GM12801 (cell line): ENCODE measurements at regions not wholly inside any gene's neighbourhood (a gene's known extent, or its start where the extent isn't known, plus 50 kb on each side); places are given as distances from the start of the nearest gene placed in this dataset.

Experiments used
- TF ChIP-seq, protein P1 (sequence below): IDR thresholded peaks from one replicate; pipeline ENCODE4 v1.5.1; 2011; ENCODE audit warnings: control low read depth; ENCODE audit not compliant: insufficient read length; ENCODE audit errors: extremely low read depth

GRCh38 chr1:5578690-5579089 is 413.5 kb downstream of the NPHP4 start:
- TF ChIP-seq, protein P1, sequence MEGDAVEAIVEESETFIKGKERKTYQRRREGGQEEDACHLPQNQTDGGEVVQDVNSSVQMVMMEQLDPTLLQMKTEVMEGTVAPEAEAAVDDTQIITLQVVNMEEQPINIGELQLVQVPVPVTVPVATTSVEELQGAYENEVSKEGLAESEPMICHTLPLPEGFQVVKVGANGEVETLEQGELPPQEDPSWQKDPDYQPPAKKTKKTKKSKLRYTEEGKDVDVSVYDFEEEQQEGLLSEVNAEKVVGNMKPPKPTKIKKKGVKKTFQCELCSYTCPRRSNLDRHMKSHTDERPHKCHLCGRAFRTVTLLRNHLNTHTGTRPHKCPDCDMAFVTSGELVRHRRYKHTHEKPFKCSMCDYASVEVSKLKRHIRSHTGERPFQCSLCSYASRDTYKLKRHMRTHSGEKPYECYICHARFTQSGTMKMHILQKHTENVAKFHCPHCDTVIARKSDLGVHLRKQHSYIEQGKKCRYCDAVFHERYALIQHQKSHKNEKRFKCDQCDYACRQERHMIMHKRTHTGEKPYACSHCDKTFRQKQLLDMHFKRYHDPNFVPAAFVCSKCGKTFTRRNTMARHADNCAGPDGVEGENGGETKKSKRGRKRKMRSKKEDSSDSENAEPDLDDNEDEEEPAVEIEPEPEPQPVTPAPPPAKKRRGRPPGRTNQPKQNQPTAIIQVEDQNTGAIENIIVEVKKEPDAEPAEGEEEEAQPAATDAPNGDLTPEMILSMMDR = no peak

GRCh38 chr1:5577255-5578040 is 414.8 kb downstream of the NPHP4 start:
- TF ChIP-seq, protein P1 = no peak

DNA sequence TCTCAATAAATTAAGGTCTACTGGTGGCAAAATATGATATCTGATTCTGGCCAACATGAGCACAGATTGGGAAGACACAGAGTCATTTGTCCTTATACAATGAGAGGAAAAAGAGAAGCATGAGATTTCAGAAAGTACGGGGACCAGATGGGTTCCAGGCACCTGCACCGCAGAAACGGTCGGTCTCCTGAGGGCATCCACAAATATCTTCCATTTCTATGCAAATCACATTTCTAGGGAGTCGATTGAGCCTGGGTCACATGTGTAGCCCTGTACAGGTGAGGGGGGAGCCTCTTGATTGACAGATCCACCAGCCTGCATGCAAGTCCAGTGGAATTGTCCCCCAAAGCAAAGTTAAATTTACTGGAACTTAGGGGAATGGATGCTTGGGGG is 415.6 kb downstream of the NPHP4 start:
- TF ChIP-seq, protein P1 = no peak

- TF ChIP-seq, protein P1 = no peak
Measured at GRCh38 chr1:5576011-5576672, 416.1 kb downstream of the NPHP4 start.

GRCh38 chr1:5575396-5575940 is 416.8 kb downstream of the NPHP4 start:
- TF ChIP-seq, protein P1 = no peak

DNA sequence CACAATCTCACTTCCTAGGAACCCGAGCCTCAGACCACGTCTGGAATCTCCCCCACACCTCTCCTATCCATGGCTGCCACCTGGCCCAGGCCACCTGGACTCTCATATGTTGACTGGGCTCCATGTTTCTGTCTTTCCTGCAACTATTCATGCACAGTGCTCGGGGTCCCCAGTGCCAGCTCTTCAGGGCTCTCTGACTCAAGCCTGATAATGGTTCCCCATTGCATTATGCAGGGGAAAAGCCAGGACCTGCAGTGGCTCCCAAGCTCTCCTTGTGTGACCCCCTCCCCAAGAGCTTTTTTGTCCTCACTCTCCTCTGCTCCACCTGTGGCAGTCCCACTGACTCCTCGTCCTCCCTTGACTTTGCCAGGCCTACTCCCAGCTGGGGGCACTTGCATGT is 417.6 kb downstream of the NPHP4 start:
- TF ChIP-seq, protein P1 = no peak

DNA sequence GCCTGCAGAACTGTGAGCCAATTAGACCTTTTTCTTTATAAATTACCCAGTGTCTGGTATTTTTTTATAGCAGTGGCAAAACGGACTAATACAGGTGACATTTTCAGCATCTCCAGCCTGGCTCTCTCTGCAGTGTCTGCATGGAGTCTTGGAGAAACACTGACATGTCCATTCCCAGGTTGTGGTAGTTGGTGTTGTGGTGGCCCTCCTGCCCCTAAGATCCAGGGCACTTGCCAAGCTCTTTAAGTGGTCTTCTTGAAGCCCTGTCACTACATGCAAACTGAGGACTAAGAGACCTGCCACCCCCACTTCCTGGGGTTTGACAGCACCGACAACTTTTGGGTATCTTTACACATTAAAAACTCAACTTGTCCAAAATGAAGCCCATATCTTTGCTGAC is 419.4 kb downstream of the NPHP4 start:
- TF ChIP-seq, protein P1 = no peak
